Keratinocyte (primary cell): ENCODE measurements at regions not wholly inside any gene's neighbourhood (a gene's known extent, or its start where the extent isn't known, plus 50 kb on each side); places are given as distances from the start of the nearest gene placed in this dataset.

Source experiments
- DNase-seq: peaks from one replicate; pipeline ENCODE4 v3.0.0-alpha.2; 2011; ENCODE audit warnings: low read depth, missing footprints, low spot score
- FAIRE-seq: peaks from 2 replicates; lab custom pipeline; 2011; peaks lifted over from hg19 to GRCh38; lab: Jason Lieb, UNC
- H2AFZ ChIP-seq: 2 replicates; pipeline ENCODE4 v1.6.0; 2012; ENCODE audit warnings: low read length, control low read depth, inconsistent platforms; ENCODE audit not compliant: control insufficient read depth
- H3K27ac ChIP-seq: 2 replicates; pipeline ENCODE4 v1.5.1; 2011; ENCODE audit warnings: low read length; ENCODE audit not compliant: control insufficient read depth, insufficient read depth
- H3K27me3 ChIP-seq: 3 replicates; pipeline ENCODE4 v1.6.0; 2011; ENCODE audit warnings: low read length; ENCODE audit not compliant: control insufficient read depth, insufficient read depth; ENCODE audit errors: extremely low read depth
- H3K36me3 ChIP-seq, 2 experiments: 2 replicates in 1 of 2; 3 replicates in 1 of 2; pipeline ENCODE4 v1.5.1; 2011; ENCODE audit warnings: low read length in 2 of 2, mild to moderate bottlenecking in 1 of 2; ENCODE audit not compliant: control insufficient read depth in 2 of 2, insufficient read depth in 2 of 2; ENCODE audit errors: extremely low read depth in 1 of 2
- H3K4me1 ChIP-seq: 3 replicates; pipeline ENCODE4 v1.5.1; 2011; ENCODE audit warnings: low read length; ENCODE audit not compliant: control insufficient read depth, insufficient read depth; ENCODE audit errors: extremely low read depth
- H3K4me2 ChIP-seq: 3 replicates; pipeline ENCODE4 v1.6.0; 2011; ENCODE audit warnings: low read depth, low read length; ENCODE audit not compliant: control insufficient read depth, insufficient read depth; ENCODE audit errors: extremely low read depth
- H3K4me3 ChIP-seq, 3 experiments: fragments of 200-600 bp in 1 of 3; sonication (generic) in 1 of 3; 2 replicates in 2 of 3; 3 replicates in 1 of 3; pipeline ENCODE4 v1.5.1; 2011 to 2016; ENCODE audit warnings: low read length in 3 of 3, mild to moderate bottlenecking in 3 of 3, control low read depth in 2 of 3, inconsistent platforms in 1 of 3, low read depth in 1 of 3, mixed read lengths in 1 of 3, mixed run types in 1 of 3, moderate library complexity in 1 of 3; ENCODE audit not compliant: control insufficient read depth in 2 of 3, insufficient read depth in 2 of 3; ENCODE audit errors: extremely low read depth in 1 of 3
- H3K79me2 ChIP-seq: 2 replicates; pipeline ENCODE4 v1.6.0; 2012; ENCODE audit warnings: low read length; ENCODE audit not compliant: control insufficient read depth, insufficient read depth
- H3K9ac ChIP-seq: 3 replicates; pipeline ENCODE4 v1.6.0; 2011; ENCODE audit warnings: low read length; ENCODE audit not compliant: control insufficient read depth, insufficient read depth; ENCODE audit errors: extremely low read depth
- H3K9me1 ChIP-seq: 3 replicates; pipeline ENCODE4 v1.6.0; 2011; ENCODE audit warnings: low read length; ENCODE audit not compliant: control insufficient read depth, insufficient read depth; ENCODE audit errors: extremely low read depth
- H3K9me3 ChIP-seq: 2 replicates; pipeline ENCODE4 v1.5.1; 2012; ENCODE audit warnings: low read depth, low read length; ENCODE audit not compliant: control insufficient read depth
- H4K20me1 ChIP-seq: 3 replicates; pipeline ENCODE4 v1.6.0; 2011; ENCODE audit warnings: low read length; ENCODE audit not compliant: control insufficient read depth, insufficient read depth; ENCODE audit errors: extremely low read depth
- CTCF ChIP-seq, 3 experiments: IDR thresholded peaks in 1 of 3; conservative IDR thresholded peaks in 1 of 3; optimal IDR thresholded peaks in 1 of 3; 2 replicates in 2 of 3; 3 replicates in 1 of 3; pipeline versions ENCODE3 to v1.5.1; 2011; ENCODE audit warnings: low read length in 3 of 3, mild to moderate bottlenecking in 3 of 3, moderate library complexity in 2 of 3, control low read depth in 1 of 3, inconsistent platforms in 1 of 3; ENCODE audit not compliant: insufficient read depth in 2 of 3; ENCODE audit errors: extremely low read depth in 1 of 3
- EZH2 ChIP-seq: IDR thresholded peaks from one replicate; pipeline ENCODE4 v1.6.1; 2012; ENCODE audit warnings: inconsistent platforms, mild to moderate bottlenecking, low read length, moderate library complexity
- dilution Hi-C: fragments of 300-500 bp; cut with MboI; formaldehyde crosslinking; loops from one replicate; pipeline ENCODE4 v1.7.0; 2020; ENCODE audit warnings: low sequenced_read_pairs; ENCODE audit not compliant: extremely low pct_ligation_motif_present

- H3K9ac ChIP-seq = no peak overlapping the region
- H2AFZ ChIP-seq = no peak overlapping the region
- no peak overlapping the region for H3K27ac ChIP-seq
- no peaks in the 10 kb centered on the region for H3K79me2 ChIP-seq
- DNase-seq (no peak), FAIRE-seq (no peak)
- H3K4me2 ChIP-seq = no peak overlapping the region
- TF ChIP-seq EZH2 (no peak), CTCF (optimal IDR thresholded peaks at IDR 0.05 in 1 of 3, IDR thresholded peaks at IDR 0.05 in 1 of 3, conservative IDR thresholded peaks at IDR 0.05 in 1 of 3; ENCODE audit: extremely low read depth in 1 of 3, insufficient read depth in 2 of 3, low read length in 3 of 3) (no peak)
- H3K4me1 ChIP-seq = no peaks in the 10 kb centered on the region
- dilution Hi-C loops = no loop called here
- no peaks in the 10 kb centered on the region for H4K20me1 ChIP-seq
- H3K9me1 ChIP-seq = no peaks in the 10 kb centered on the region
- no peak overlapping the region for H3K4me3 ChIP-seq
- H3K9me3 ChIP-seq = no peaks in the 10 kb centered on the region
- H3K36me3 ChIP-seq = no peaks in the 10 kb centered on the region
- H3K27me3 ChIP-seq = no peaks in the 10 kb centered on the region
Observed at GRCh38 chr3:117541721-117542120, 832.1 kb downstream of the TUSC7 start.

- H3K9me1 ChIP-seq = no peaks in the 10 kb centered on the region
- H3K79me2 ChIP-seq = no peaks in the 10 kb centered on the region
- no peaks in the 10 kb centered on the region for H4K20me1 ChIP-seq
- H3K4me3 ChIP-seq = no peak overlapping the region
- no peak for TF ChIP-seq CTCF (optimal IDR thresholded peaks at IDR 0.05 in 1 of 3, IDR thresholded peaks at IDR 0.05 in 1 of 3, conservative IDR thresholded peaks at IDR 0.05 in 1 of 3; ENCODE audit: extremely low read depth in 1 of 3, insufficient read depth in 2 of 3, low read length in 3 of 3)
- TF ChIP-seq EZH2 = no peak
- H3K9me3 ChIP-seq = no peaks in the 10 kb centered on the region
- peaks cover 3% of the 10 kb centered on the region for H3K4me1 ChIP-seq
- no peak overlapping the region for H3K4me2 ChIP-seq
- H3K27ac ChIP-seq = no peak overlapping the region
- no peaks in the 10 kb centered on the region for H3K27me3 ChIP-seq
- dilution Hi-C loops = no loop called here
- no peak overlapping the region for H2AFZ ChIP-seq
- no peak for DNase-seq
- no peaks in the 10 kb centered on the region for H3K36me3 ChIP-seq
- no peak for FAIRE-seq
- H3K9ac ChIP-seq = no peak overlapping the region
Observed at GRCh38 chr3:117543521-117543920, 833.9 kb downstream of the TUSC7 start.
